ENCODE measurements at regions not wholly inside any gene's neighbourhood (a gene's known extent, or its start where the extent isn't known, plus 50 kb on each side); places are given as distances from the start of the nearest gene placed in this dataset.

DNA sequence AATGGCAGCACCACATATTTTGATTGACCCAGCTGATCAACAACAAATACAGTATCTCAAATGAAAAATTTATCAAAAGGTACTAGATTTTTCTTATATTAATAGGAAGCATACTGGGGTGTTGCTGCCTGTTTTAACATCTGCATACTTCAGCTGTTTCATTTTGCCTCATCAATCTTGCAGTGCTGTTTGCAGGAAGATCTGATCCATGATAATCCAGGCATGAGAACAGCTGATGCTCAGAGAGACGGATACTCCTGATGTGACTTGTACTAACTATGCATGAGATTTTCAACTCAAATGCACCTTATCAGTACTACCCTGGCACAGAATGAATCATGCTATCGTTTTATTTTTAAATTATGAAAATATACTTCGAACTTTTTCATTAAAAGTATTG lies 2136.8 kb downstream of the PCDH9 start (continued):
- TF ChIP-seq, protein P1, sequence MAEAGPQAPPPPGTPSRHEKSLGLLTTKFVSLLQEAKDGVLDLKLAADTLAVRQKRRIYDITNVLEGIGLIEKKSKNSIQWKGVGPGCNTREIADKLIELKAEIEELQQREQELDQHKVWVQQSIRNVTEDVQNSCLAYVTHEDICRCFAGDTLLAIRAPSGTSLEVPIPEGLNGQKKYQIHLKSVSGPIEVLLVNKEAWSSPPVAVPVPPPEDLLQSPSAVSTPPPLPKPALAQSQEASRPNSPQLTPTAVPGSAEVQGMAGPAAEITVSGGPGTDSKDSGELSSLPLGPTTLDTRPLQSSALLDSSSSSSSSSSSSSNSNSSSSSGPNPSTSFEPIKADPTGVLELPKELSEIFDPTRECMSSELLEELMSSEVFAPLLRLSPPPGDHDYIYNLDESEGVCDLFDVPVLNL (CRISPR knock-in tag; IDR thresholded peaks at IDR 0.05; ENCODE audit: borderline replicate concordance, low read depth), result no peak

DNA sequence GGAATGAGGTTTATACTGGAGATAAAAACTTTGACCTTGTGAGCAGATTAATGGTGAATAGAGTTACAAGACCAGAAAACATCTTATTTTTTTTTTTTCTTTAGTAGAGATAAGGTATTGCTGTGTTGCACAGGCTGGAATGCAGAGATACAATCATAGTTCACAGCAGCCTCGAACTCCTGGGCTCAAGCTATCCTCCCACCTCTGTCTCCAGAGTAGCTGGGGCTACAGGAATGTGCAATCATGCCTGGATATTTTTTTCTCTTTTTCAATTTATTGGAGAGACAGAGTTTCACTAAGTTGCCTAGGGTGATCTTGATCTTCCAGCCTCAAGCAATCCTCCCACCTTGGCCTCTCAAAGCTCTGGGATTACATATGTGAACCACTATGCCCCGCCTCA lies 2139.1 kb downstream of the PCDH9 start:
- no peak overlapping the region for H3K4me3 Mint-ChIP-seq
- ChIA-PET CTCF (no interaction called here), POLR2A (no interaction called here)
- DNase-seq (ENCODE audit: low spot score), result no peak
- H3K27me3 Mint-ChIP-seq (ENCODE audit: low read depth), result no peaks in the 10 kb centered on the region
- TF ChIP-seq GABPB1 (CRISPR knock-in tag; IDR thresholded peaks at IDR 0.05), result no peak
- TF ChIP-seq HMGA2 (CRISPR knock-in tag; IDR thresholded peaks at IDR 0.05), result no peak
- no peak for TF ChIP-seq NFATC4 (CRISPR knock-in tag; IDR thresholded peaks at IDR 0.05)
- TF ChIP-seq, protein P2, sequence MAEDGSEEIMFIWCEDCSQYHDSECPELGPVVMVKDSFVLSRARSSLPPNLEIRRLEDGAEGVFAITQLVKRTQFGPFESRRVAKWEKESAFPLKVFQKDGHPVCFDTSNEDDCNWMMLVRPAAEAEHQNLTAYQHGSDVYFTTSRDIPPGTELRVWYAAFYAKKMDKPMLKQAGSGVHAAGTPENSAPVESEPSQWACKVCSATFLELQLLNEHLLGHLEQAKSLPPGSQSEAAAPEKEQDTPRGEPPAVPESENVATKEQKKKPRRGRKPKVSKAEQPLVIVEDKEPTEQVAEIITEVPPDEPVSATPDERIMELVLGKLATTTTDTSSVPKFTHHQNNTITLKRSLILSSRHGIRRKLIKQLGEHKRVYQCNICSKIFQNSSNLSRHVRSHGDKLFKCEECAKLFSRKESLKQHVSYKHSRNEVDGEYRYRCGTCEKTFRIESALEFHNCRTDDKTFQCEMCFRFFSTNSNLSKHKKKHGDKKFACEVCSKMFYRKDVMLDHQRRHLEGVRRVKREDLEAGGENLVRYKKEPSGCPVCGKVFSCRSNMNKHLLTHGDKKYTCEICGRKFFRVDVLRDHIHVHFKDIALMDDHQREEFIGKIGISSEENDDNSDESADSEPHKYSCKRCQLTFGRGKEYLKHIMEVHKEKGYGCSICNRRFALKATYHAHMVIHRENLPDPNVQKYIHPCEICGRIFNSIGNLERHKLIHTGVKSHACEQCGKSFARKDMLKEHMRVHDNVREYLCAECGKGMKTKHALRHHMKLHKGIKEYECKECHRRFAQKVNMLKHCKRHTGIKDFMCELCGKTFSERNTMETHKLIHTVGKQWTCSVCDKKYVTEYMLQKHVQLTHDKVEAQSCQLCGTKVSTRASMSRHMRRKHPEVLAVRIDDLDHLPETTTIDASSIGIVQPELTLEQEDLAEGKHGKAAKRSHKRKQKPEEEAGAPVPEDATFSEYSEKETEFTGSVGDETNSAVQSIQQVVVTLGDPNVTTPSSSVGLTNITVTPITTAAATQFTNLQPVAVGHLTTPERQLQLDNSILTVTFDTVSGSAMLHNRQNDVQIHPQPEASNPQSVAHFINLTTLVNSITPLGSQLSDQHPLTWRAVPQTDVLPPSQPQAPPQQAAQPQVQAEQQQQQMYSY (CRISPR knock-in tag; IDR thresholded peaks at IDR 0.05), result no peak
- no peak for TF ChIP-seq ATF1 (CRISPR knock-in tag; IDR thresholded peaks at IDR 0.05)
- TF ChIP-seq, protein P3, sequence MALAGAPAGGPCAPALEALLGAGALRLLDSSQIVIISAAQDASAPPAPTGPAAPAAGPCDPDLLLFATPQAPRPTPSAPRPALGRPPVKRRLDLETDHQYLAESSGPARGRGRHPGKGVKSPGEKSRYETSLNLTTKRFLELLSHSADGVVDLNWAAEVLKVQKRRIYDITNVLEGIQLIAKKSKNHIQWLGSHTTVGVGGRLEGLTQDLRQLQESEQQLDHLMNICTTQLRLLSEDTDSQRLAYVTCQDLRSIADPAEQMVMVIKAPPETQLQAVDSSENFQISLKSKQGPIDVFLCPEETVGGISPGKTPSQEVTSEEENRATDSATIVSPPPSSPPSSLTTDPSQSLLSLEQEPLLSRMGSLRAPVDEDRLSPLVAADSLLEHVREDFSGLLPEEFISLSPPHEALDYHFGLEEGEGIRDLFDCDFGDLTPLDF (CRISPR knock-in tag; IDR thresholded peaks at IDR 0.05), result no peak
- no peak for TF ChIP-seq ZNF121 (CRISPR knock-in tag; IDR thresholded peaks at IDR 0.05)
- TF ChIP-seq, protein P4, sequence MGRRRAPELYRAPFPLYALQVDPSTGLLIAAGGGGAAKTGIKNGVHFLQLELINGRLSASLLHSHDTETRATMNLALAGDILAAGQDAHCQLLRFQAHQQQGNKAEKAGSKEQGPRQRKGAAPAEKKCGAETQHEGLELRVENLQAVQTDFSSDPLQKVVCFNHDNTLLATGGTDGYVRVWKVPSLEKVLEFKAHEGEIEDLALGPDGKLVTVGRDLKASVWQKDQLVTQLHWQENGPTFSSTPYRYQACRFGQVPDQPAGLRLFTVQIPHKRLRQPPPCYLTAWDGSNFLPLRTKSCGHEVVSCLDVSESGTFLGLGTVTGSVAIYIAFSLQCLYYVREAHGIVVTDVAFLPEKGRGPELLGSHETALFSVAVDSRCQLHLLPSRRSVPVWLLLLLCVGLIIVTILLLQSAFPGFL (CRISPR knock-in tag; IDR thresholded peaks at IDR 0.05; ENCODE audit: borderline replicate concordance), result no peak
- TF ChIP-seq ZNF671 (CRISPR knock-in tag; IDR thresholded peaks at IDR 0.05), result no peak
- TF ChIP-seq PRRX2 (CRISPR knock-in tag; IDR thresholded peaks at IDR 0.05), result no peak
- TF ChIP-seq, protein P5, sequence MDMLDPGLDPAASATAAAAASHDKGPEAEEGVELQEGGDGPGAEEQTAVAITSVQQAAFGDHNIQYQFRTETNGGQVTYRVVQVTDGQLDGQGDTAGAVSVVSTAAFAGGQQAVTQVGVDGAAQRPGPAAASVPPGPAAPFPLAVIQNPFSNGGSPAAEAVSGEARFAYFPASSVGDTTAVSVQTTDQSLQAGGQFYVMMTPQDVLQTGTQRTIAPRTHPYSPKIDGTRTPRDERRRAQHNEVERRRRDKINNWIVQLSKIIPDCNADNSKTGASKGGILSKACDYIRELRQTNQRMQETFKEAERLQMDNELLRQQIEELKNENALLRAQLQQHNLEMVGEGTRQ (CRISPR knock-in tag; IDR thresholded peaks at IDR 0.05), result no peak
- no peaks in the 10 kb centered on the region for H3K36me3 Mint-ChIP-seq
- ATAC-seq, result no peak
- no peak overlapping the region for H3K27ac Mint-ChIP-seq
- peaks cover 6% of the 10 kb centered on the region; the same call in 1 of the 2 replicates for H3K9me3 Mint-ChIP-seq
- no peaks in the 10 kb centered on the region for H3K4me1 Mint-ChIP-seq

DNA sequence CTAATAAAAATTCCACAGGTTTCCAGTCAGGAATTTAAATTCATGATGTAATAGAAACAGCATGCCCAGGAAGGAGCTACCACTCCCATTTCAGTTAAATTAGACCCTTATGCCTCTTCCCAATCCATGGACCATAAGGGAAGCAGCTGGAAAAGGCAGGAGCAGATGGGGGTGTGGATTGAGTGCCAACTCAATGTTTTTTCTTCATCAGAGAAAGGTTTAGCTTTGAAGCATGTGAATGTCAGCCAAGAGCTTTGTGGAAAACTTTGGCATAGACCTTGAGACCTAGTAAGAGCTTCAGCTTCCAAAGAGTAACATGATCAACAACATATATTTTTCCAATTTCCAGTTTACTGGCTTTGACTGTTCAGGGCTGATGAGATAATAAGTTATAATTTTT lies 2139.9 kb downstream of the PCDH9 start:
- H3K36me3 Mint-ChIP-seq, result no peaks in the 10 kb centered on the region
- no peaks in the 10 kb centered on the region for H3K4me1 Mint-ChIP-seq
- ChIA-PET POLR2A (no interaction called here), CTCF (no interaction called here)
- peaks cover 6% of the 10 kb centered on the region; the same call in 1 of the 2 replicates for H3K9me3 Mint-ChIP-seq
- TF ChIP-seq SP1 (CRISPR knock-in tag; conservative IDR thresholded peaks at IDR 0.05) (no peak), NR3C1 (CRISPR knock-in tag; conservative IDR thresholded peaks at IDR 0.05; ENCODE audit: low read depth) (no peak), ZNF138 (CRISPR knock-in tag; conservative IDR thresholded peaks at IDR 0.05) (no peak), GABPB1 (CRISPR knock-in tag; IDR thresholded peaks at IDR 0.05) (no peak), FOXK1 (CRISPR knock-in tag; IDR thresholded peaks at IDR 0.05) (no peak), ZNF263 (CRISPR knock-in tag; IDR thresholded peaks at IDR 0.05; ENCODE audit: low read depth) (no peak), TP53 (CRISPR knock-in tag; IDR thresholded peaks at IDR 0.05) (no peak), NFYB (CRISPR knock-in tag; conservative IDR thresholded peaks at IDR 0.05; ENCODE audit: low read depth) (no peak), OVOL2 (CRISPR knock-in tag; IDR thresholded peaks at IDR 0.05; ENCODE audit: borderline replicate concordance) (no peak), HMGA2 (CRISPR knock-in tag; IDR thresholded peaks at IDR 0.05) (no peak), ELF4 (CRISPR knock-in tag; IDR thresholded peaks at IDR 0.05; ENCODE audit: low read depth) (no peak), PRRX2 (CRISPR knock-in tag; IDR thresholded peaks at IDR 0.05) (no peak), SMAD4 (CRISPR knock-in tag; IDR thresholded peaks at IDR 0.05) (no peak)
- TF ChIP-seq, protein P6, sequence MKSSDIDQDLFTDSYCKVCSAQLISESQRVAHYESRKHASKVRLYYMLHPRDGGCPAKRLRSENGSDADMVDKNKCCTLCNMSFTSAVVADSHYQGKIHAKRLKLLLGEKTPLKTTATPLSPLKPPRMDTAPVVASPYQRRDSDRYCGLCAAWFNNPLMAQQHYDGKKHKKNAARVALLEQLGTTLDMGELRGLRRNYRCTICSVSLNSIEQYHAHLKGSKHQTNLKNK (CRISPR knock-in tag; IDR thresholded peaks at IDR 0.05), result no peak
- TF ChIP-seq, protein P7, sequence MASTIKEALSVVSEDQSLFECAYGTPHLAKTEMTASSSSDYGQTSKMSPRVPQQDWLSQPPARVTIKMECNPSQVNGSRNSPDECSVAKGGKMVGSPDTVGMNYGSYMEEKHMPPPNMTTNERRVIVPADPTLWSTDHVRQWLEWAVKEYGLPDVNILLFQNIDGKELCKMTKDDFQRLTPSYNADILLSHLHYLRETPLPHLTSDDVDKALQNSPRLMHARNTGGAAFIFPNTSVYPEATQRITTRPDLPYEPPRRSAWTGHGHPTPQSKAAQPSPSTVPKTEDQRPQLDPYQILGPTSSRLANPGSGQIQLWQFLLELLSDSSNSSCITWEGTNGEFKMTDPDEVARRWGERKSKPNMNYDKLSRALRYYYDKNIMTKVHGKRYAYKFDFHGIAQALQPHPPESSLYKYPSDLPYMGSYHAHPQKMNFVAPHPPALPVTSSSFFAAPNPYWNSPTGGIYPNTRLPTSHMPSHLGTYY (CRISPR knock-in tag; IDR thresholded peaks at IDR 0.05), result no peak
- DNase-seq (ENCODE audit: low spot score) (no peak), ATAC-seq (no peak)
- no peak overlapping the region for H3K4me3 Mint-ChIP-seq
- H3K27ac Mint-ChIP-seq, result no peak overlapping the region
- no peaks in the 10 kb centered on the region for H3K27me3 Mint-ChIP-seq (ENCODE audit: low read depth)
